CD4-positive, alpha-beta T cell treated with Interleukin-17A for 4 hours (primary cell): ENCODE measurements at regions not wholly inside any gene's neighbourhood (a gene's known extent, or its start where the extent isn't known, plus 50 kb on each side); places are given as distances from the start of the nearest gene placed in this dataset.
"Not testable (repeated sequence)": the region's sequence is repeated elsewhere in the genome, so short reads cannot be mapped to it uniquely, and the experiment has no call there.

ENCODE experiments used
- DNase-seq: peaks from one replicate; pipeline ENCODE4 v3.0.0-alpha.2; 2020; ENCODE audit warnings: mixed read lengths

DNA sequence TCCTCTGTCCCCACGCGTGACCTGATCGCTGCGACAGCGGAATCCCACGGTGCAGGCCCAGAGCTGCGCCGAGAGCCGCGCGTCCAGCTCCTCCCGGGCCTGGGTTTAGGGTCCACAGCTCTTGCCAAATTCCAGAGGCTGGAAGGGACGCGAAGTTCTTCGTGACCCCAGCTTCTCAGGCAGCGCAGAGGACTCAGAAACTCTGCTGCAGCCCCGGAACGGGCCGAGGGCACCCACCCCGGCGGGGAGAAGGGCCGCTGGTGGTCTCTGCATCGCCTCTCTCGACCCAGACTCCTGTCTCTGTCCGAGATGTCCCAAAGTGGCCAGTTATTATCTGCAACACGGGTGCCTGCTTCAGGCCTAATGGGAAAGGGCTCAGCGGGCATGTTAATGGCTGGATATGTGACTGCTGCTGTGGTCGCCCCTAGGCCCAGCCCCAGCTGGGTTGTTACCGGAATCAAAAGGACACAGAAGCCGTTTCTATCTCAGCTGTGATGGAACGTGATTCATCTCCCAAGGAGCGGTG lies 236.4 kb downstream of the VRK1 start:
- DNase-seq: no peak

DNA sequence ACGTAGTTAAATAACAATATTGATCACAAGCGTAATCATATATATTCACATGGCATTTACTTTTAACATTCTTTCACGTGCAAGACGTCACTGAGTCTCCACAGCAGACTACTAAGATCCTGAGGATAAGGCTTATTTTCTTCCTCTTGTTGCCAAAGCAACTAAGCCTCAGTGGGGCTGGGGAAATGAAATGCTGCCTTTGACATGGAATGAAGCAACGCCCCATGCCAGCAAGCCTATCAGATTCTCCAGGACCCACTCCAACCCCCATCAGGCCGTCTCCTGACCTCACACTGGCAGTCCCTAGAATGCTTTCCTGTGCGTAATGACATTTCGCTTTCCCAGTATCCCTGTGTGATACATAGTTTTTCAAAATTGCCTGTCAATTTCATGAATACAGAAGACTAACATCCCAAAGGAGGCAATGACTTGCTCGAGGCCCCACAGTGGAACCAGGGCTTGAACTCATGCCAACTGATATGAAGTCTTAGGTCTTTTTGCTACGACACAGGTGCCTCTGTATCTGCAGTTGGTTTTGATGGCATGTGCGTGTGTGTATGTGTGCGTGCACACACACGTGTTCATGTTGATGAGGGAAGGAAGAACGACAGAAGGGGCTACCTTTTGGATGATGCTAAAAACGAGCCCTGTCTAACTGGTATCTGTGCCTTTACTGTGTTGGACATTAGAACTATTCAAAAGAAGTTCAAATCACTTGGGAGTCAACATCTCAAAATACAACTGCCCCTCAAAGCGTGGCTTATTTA lies 239.1 kb downstream of the VRK1 start:
- DNase-seq: no peak

DNA sequence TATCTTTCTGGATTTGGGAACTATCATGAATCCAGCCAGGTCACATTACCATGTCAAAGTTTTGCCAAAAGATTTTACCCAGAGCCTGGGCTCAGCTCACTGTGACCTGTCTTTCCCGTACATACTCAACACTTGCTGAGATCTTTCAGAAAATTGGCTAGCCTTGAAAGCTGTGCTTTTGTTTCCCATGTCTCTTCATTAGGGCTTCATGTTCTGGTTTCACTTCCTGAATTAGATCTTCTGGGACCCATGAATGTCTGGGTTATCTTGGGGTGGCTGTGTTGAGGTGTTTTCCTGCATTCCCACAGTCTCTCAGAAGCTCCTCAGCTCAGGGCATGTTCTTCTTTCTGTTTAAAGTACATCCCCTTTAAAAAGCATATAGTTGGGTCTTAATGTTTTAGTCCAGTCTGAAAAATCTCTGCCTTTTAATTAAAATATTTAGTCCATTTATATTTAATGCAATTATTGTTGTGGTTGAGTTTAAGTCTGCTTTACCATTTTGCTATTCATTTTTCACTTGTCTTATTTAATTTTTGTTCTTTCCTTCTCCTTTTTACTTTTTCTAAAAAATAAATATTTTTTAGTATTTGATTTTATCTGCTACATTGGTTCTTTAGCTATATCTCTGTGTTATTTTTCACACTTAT lies 242.7 kb downstream of the VRK1 start:
- no peak for DNase-seq

DNA sequence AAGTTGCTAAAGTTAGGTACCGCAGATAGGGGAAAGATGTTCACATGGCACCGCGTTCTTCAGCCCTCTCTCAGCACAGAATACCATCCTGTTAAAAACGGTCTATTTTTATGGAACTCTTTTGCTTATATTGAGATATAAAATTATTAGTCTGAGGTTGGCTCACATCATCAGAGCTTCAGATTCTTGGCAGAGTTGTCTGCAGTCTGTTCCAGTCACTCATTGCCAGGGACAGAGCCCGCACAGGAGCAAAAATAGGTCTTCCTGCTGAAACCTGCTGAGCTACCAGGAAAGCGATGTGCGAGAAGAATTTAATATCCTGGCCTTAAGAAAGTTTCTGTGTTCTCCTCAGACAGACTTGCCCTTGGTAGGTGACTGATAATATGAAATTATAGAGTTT lies 249.8 kb downstream of the VRK1 start:
- DNase-seq: no peak

DNA sequence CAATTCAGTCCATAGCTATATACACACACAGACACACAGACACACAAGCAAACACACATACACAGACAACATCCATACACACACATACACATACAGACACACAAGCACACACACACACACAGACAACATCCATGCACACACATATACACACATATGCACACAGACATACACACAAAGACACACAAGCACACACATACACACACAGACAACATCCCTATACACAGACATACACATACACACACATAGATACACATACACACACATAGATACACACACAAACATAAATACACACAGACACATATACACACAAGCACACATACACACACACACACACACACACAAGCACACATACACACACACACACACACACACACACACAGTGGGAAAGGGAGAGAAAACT lies 254.8 kb downstream of the VRK1 start:
- DNase-seq: no peak

DNA sequence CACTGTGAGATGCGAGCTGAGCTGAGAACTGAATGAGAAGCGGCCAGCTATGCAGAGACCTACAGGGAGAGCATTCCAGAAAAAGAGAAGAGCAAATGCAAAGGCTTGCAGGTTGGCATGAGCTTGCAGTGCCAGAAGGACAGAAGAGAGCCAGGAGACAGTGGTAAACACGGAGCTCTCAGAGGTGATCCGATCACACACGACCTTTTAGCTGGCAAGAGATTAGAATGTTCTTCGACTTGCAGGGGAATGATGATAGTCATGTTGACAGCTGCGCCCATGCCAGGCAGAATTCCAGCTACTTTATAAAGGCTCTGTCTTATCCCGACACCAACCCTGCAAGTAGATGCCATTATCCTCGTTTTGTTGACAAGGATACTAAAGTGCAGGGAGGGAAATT lies 256.8 kb downstream of the VRK1 start:
- no peak for DNase-seq

DNA sequence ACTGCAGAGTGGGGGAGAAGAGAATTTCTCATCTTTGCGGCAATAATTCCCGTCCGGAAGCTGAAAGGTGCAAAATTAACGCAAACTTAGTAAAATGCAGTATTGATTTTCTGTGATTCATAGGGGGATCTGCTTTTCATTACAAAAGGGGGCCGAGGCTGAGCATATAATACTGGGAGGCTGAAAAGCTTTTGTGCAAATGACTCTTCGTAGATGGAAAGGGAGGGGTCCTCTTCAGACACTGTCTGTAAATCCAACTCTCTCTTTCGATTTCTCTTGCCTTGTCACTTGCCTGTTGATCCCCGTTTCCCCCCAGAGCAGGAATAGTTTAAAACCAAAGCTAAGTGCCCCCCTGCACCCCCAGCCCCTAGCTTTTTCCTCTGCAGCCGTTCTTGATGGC lies 258.2 kb downstream of the VRK1 start:
- DNase-seq: no peak

DNA sequence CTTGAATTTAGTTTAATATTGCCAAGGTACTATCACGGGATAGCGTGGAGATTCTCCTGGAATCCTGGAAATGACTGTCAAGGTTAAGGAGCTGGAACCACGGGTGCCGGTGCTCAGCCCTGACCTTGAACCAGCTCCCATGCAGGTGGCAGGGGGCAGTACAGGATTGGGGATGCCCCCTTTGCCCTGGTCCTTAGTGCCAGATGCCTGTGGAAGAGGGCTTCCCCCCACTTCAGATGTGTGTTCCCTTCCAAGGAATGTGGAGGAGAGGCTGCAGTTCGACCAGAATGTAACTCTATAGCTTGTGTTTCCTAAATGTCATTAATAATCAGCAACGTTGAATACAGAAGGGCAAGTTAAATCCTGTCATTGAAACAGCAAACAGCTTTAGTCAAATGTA lies 258.9 kb downstream of the VRK1 start:
- peak; percentile 40 for DNase-seq

DNA sequence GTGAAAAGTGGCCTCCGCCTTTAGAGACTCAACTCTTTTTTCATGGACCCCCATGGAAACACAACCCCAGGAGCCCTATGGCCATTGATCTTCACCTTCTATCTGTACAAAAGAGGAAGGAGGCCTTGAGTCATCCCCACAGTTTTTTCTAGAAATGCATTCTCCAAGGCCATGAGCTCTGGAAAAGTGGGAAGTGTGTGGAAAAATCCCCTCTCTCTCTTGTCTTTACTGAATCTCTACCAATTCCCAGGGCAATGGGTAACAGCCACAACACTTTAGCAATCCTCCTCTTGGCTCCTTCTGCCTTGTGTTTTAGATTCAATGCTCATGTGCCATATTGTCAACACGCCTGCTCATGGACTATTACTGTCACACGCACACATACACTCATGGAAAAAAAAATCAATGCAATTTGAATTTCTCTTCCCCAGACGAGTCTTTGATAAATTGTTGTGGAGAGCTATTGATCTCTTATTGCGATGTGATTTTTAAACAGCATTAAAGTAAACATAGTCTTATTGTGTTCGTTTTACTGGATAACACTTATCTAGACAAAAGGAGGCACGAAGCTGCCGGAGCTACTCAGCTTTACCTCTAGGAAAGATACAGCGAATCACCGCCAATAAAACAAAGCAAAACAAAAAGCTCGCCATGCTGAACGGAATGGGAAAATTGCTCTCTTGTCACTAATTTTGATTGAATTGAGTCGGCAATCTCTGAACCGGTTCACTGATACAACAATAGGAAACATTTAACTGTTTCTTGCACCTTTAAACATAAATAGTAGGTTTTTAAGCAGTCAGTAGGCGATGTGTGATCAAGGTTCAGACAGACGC lies 260.3 kb downstream of the VRK1 start:
- DNase-seq: no peak

DNA sequence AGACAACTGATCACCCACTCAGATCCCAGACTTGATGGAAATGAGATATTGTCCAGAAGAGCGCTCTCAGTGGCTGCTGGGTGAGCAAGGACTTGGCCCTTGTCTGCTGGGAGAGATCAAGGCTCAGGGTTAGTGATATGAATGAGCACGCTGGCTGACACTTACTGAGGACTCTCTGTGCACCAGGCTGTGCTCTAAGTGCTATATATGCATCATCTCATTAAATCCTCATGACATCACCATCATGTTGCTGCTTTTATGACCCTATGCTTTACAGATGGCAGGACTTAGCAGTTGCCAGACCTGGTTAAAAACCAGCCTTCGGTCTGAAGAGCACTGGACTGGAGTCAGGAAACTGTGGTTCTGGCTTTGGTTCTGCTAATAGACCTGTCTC lies 260.9 kb downstream of the VRK1 start:
- no peak for DNase-seq

DNA sequence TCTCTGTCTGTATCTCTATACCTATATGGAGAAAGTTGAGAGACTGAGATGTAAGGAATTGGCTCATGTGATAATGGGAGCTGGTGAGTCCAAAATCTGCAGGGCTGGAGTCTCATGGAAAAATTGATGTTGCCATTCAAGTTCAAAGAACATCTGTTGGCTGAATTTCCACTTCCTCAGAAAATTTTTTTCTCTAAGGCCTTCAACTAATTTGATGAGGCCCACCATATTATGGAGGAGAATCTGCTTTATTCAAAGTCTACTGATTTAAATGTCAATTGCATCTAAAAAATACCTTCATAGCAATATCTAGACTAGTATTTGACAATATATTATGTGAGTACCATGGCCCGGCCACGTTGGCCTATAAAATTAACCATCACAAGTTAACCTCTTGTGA lies 261.4 kb downstream of the VRK1 start:
- DNase-seq: no peak

DNA sequence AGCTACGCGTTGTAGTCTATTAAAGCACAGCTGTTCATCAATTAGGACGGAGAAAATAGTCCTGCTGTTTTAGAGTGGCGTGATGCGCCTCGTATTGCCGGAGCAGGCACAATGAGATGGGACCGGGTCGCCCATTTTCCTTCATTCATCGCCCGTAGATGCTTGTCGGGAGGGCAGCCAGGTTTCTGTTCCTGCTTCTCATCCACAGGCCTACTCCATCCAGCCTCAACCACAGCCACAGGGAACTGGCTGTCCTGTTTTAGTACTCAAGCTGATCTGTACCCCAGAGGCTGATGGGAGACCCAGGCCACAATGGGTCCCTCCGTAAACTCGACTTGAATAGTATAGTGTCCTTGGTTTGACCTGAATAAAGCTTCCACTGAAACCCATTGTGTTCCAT lies 264.0 kb downstream of the VRK1 start:
- no peak for DNase-seq

DNA sequence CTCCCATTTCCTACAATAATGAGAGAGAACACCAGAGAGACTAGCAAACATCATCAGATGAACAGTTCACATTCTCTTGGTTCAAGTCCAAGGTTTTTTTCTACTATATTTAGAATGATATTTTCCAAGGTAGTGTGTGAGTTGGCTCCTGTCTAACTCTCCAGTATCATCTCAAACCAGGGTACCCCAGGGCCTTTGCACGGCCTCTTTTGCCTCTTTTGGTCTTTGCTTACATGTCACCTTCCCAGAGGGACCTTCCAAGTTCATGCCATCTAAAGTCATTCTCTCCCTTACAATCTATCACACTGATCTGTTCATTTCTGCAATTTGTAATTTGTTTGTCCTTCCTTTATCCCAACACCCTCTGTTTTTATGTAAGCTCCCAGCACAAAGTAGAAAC lies 264.5 kb downstream of the VRK1 start:
- no peak for DNase-seq

DNA sequence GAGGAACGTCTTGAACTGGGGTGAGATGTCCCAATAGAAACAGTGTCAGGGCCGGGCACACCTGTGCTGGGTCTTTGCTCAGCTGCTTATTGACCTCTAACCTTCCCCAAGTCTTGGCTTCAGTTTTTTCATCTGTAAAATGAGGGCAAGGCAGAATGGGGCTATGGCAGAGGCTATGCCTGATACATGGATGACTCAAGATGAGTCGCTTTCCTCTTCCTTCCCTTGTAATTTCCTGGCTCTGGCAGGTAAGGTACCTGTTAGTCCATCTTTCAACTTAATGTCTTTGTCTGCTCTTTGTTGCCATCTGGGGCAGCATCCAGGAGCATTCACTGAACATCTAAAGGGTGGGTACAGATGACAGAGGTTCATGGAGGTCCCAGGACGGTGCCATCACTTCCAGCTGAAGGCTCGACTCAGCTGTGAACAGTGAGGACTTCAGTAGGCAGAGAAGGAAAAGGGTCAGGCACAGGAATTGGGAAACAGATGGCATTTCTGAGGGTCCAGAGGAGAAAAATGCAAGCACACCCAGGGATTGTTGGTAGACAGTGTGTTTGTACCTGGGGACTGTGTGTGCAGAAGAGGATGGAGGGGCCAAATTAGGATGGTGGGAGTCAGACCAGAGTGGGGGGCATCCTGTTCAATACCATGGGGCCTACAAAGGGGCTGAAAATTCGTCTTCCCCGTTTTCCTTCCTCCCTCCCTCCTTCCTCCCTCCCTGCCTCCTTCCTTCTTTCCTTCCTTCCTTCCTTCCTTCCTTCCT lies 268.3 kb downstream of the VRK1 start:
- no peak for DNase-seq

DNA sequence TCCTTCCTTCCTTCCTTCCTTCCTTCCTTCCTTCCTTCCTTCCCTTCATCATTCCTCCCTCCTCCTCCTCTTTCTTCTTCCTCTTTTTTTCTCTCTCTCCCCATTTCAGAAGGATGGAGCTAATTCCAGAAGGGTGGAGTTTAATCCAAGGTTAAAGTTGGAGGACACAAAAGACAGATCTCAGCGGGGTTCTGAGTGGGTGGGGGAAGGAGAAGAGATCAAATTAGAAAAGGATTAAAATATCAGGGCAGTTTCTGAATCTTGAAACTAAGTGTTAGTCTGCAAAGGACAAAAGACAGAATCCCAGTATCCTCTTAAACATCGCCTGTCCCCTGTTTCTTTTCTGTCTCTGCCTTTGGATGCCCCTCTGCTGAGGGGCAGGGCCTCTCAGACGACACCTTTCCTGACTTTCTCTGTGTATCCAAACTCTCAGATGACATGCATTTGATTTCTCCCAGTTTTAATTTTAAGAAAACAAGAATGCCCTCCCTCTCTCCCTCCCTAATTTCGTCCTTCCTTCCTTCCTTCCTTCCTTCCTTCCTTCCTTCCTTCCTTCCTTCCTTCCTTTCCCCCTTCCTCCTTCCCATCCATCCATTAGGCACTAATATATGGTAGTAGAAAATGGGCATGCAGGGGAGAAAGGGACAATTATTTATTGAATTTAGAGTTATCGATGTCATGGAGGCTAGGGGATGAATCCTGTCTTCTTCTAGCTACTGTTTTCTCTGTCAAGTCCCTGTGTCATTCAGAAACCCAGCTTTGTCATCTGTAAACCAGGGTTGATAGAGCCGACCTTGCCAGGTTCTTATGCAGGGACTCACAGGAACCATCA lies 269.1 kb downstream of the VRK1 start:
- no peak for DNase-seq

DNA sequence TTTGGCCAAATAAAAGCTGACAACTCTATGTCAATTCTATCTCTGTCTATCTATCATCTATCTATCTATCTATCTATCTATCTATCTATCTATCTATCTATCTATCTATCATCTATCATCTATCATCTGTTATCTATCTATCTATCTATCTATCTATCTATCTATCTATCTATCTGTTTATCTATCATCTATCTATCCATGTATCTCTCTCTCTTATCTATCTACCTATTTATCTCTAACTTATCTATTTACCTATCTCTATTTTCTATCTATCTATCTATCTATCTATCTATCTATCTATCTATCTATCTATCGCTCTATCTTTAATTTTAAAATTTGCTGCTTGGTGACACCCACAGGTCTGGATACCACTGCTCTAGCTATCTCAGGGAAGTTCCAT lies 271.1 kb downstream of the VRK1 start:
- not testable (repeated sequence) for DNase-seq

DNA sequence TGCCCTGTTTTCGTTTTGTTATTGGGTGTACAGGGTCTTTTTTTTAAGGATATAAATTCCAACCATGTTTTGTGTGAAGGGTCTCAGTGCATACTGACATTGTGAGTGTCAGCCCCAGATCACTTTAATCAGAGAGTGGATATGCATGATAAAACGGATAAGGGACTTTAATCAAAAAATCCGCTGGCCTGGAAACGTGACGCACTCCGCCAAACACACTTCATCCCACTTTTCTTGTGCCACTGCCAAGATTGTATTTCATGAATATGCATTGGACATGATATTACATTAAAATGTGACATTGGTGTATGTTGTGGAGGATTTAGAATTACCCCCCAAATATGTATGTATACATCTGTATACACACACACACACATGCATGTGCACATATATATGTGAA lies 273.1 kb downstream of the VRK1 start:
- no peak for DNase-seq

DNA sequence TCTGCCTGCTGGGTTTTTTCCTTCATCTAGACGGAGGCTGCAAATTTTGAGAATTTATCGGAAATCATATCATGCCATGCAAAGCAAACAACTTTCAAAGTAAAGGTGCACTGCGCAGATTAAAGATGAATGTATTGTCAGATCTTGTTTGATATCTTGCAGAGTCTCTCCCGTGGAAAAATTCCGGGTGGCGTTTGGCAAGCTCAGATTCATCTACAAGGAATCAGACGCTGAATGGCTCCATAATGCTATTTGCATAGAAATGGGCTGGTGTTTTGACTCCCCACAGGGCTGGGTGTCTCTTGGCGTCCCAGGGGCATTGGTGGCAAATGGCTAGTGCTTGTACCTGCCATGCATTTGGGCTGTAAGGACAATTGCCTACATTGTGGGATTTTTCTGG lies 274.0 kb downstream of the VRK1 start:
- no peak for DNase-seq

DNA sequence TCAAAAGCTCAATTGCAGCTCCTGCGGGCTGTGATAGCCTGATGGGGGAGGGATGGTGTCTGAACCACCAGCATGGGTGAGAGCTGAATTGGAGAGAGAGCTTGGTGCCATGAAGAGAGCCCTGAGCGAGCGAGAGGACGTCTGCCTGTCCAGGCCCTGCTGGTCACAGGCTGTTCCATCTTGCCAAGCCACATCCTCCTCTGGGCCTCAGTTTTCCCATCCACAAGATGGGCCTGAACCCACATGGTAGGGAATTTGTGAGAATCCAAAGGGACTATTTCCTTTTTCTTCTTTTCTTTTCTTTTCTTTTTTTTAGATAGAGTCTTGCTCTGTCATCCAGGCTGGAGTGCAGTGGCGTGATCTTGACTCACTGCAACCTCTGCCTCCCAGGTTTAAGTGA lies 276.4 kb downstream of the VRK1 start:
- no peak for DNase-seq

DNA sequence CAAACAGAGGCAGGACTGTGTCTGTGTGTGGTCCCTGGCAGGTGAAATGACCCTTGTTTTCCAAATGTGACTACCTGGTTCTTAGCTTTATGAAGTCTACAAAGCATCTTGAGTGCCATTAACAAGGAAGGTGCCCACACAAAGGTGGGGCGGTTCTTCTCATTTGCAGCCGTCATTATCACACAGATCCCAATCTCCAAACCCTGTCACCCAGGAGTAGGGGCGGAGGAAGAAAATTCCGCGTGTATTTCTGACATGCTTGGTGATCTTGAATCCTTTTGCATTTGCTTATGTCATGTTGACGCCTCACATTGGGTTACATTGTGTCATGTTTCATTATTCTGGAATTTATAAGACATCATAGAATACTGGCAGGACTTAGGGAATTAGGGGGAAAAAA lies 277.3 kb downstream of the VRK1 start:
- DNase-seq: no peak

DNA sequence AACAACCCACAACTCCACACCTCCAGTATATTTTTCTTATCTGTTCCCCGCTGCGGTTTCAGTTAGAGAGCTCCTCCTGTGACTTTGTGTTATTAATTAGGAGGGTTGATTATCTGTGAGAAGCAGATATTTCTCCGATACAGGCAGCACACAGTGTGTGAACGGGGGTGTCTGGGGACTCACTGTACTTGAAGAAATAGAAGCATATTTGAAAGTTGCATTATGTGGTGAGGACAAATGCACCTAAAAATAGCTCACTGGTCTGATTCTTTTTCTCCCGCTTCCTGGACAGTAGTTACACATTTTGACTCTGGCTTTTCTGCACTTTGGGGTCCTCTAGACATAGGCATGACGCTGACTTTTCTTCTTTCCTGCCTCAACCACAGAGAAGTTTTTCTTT lies 277.7 kb downstream of the VRK1 start:
- no peak for DNase-seq

DNA sequence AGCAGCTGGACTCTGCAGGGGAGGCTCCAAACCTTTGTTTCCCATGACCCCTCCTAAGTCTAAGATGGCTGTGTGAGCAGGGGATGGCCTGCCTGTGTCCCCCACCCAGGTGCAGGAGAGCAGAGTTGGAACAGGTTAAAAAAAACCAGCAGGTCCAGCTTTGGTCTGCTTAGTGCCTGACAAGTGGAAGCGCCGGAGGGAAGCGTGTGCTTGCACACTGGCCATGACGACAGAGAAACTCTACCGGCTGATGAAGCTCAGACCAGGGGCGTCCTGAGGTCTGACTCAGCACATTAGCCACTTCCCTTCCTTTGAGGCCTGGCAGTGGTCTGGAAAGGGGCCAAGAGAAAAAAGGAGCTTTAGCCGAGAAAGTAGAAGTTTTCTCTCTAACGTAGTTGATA lies 280.1 kb downstream of the VRK1 start:
- peak; percentile 11 for DNase-seq
